Left renal cortex interstitium (tissue), 4 donors: ENCODE measurements at regions not wholly inside any gene's neighbourhood (a gene's known extent, or its start where the extent isn't known, plus 50 kb on each side); places are given as distances from the start of the nearest gene placed in this dataset.
"Not testable (repeated sequence)": the region's sequence is repeated elsewhere in the genome, so short reads cannot be mapped to it uniquely, and the experiment has no call there.

ENCODE experiments used
- DNase-seq, 4 donors: peaks; one replicate each; pipeline ENCODE4 v3.0.0-alpha.2; 2013; ENCODE audit warnings: low read depth in 4 of 4, low spot score in 2 of 4, missing footprints in 1 of 4

DNA sequence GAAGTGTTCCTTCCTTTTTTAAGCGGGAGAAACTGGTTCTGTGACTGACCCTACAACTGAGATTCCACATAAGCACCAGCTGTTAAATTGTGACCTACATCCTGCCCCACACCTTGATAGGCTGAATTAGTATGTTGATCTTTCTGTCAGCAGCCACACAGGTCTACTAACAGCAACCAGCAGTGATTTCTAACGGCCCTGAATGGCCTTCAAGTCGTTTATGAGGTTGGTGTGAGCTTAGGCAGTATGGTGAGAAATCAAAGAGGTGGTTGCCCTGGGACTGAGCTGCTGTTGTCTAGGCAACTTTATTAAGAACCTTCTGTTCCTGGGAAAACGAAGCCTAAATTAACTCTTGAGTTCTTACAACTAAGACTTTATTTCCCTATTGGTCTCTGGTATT lies 197.2 kb upstream of the FSHR start:
- no peak for DNase-seq

DNA sequence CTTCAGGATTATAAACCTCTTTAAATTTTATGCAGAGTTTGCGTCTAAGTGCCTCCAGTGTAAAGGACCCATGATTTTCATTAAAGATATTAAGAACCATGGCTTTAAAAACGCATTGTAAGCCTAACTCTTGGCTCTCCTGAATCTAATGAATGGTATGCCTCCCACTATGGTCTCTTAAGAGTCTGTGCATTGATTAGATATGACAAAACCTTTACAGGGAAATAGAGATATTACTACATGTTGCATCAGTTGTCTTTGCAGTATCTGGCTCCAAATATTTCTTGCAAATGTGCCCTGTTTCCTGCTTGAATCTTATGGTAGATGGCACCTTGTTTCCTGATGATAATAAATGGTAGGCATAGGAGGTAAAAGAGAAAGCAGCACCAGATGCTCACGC lies 189.3 kb upstream of the FSHR start:
- no peak for DNase-seq

DNA sequence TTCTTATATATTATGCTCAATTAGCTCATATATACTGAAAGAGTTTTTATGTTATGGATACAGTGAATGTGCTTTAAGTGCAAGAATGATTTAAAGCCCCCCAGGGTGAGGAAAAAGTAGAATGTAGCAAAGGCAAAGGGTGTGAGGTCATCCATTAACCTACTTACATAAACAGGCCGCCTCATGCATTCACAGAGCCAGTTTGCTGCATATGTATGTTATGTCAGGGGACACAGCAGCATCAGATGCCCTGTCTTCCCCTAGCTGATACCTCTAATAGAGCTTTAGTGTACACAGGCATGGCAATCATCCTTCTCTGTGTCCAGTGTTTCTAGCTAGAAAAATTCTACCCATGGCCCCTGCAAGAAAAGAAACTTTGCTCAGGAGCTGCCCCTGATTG lies 187.8 kb upstream of the FSHR start:
- no peak for DNase-seq

DNA sequence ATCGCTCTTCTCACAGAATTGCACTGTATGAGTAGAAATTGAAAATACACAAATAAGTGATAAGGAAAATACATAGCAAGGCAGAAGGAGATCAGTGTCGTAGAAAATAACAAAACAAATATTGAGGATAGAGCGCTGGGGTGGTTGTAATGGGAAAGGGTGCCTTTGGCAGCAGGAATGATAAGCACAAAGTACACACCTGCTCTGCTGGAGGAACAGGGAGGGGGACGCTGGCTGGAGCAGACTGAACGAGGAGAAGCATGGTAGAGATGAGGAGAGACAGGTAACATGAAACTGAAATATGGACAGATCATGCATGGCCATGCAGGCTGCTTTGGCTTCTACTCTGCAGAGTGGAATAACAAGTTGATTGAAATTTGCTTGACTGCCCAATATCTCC lies 181.2 kb upstream of the FSHR start:
- no peak for DNase-seq

DNA sequence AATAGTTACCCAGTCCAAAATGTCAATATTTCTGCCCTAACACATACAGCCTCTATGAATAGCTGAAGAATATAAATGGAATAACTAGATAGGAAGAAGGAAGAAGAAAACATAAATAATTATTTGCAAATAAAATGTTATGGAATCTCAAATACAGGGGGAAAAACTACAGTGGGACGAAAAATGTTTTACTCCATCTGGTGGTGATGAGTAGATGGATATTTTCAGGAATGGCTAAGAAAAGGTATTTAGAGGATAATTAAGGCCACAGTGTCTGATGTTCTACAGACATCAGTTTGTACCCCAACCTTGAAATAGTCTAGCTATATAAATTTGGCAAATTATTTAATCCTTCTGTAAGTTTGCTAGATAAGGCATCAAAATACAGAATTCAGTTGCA lies 178.1 kb upstream of the FSHR start:
- DNase-seq: no peak

DNA sequence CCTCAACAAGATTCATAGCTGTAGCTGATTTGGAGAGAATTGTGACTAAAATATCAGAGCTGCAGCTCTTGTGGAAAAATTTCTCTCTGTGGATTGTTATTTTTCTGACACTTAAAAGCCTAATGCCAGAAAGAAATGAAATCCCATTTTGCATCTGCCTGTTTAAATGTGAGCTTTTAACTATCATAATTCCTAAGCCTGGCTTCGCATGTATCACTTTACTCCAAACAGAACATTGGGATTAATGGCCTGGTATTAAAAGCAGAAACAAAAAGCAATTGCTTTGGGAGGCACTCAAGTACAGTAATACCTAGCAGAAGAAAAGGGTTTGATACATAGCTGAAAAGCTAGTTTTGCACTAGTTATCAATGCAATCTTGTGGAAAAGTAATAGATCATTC lies 164.2 kb upstream of the FSHR start:
- no peak for DNase-seq

DNA sequence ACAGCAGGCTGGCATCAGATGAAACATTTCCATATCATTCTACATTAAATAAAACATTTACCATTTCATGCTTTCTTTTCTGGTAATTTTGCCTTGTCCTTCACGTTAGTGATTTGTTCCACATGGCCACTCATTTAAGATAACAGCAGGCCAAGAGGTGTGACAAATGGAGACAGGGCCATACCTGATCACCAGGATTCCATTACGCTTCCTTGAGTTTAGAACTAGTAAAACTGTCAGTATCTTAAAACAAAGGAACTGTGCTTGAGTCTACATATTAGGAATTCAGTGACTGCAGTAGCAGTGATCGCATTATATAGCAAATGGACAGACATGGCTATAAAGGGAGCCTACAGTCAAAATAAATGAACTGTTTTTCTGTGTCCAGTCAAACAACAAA lies 155.1 kb upstream of the FSHR start:
- DNase-seq: peak in 3 of 4 donors; percentile 7 to 29 (median 20)

DNA sequence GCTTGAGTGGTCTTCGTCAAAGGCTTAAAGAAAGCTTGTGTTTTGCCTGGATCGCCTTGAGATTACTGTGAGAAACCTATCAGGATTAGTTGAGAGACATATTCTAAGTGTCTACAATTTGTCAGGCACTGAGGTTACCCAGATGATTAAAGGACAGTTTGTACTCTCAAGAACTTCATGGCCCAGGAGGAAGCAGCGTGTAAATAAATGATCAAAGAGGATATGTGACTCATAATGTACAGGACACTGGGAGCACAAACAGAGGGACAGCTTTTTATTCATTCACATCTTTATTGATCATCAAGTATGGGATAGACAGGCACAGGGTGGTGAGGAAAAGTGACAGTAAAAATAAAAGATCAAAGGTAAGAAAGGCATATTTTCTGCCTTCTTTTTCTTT lies 152.6 kb upstream of the FSHR start:
- DNase-seq: no peak

DNA sequence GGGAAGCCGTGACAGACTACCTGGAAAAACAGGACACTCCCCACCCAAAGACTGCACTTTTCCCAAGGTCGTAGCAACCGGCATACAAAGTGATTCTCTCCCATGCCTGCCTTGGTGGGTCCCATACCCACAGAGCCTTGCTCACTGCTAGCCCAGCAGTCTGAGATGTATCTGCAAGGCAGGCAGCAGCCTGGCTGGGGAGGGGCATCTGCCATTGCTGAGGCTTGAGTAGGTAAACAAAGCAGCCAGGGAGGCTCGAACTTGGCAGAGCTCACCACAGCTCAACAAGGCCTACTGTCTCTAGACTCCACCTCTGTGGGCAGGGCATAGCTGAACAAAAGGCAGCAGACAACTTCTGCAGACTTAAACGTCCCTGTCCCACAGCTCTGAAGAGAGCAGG lies 144.4 kb upstream of the FSHR start:
- not testable (repeated sequence) for DNase-seq

DNA sequence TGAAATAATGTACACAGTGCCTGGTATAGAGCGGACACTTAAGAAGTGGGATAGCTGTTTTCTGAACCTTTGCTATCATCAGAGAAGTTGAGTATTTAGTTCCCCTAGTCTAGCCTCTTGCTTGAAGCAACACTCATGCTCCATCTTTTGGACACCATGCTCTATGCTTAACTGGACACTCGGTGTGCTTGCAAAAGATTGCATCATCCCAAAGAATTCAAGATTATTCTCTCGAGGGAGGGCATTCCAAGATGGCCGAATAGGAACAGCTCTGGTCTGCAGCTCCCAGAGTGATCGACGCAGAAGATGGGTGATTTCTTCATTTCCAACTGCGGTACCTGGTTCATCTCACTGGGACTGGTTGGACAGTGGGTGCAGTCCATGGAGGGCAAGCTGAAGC lies 143.9 kb upstream of the FSHR start:
- no peak for DNase-seq

DNA sequence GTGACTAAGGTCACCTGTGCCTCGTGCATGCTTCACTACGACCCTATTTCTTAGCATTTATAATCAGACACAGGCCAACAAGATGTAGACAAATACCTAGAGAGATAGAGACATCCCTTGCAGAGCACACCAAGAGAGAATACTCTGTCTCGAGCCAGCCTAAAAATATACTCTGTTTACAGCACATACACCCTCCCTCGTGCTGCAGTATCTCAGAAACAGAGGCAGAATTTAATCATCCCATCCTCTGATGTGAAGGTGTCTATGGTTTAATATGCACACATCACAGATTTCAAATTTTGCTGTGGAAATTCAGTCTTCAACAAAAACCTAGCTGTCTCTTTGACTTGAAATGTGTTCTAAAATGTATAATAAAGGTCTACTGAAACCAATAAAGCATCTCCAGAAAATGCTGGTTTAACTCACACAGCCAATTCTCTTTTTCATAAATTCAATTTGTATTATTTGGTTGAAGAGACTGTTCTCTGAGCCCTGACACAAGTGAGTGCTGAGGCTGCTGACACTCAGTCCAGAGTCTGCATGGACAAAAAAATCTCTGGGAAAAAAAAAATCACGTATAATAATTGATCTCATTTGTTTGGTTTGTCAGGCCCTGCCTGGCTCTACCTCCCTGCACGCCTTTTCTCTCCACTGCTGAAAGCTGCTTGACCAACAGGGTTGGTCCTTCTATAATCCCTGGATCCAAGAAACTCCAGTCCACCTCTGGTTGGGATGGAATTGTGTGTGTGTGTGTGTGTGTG lies 142.0 kb upstream of the FSHR start:
- no peak for DNase-seq

DNA sequence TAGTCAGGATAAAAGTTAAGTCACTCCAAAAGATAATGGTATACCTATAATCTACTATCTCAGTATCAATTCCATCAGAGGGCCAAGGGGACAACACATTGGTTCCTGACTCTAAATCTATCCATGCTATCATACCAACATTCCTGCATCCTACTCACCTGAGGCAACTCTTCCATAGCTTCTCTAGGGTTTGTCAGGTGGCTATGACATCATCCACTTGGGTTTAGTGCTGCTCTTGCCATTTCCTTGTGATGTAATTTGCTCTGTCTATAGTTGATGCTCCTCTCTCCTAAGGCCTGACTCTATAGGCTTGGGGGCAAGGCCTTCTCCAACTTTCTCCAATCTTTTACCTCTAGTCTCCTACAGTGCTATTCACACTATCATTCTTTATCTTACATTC lies 139.9 kb upstream of the FSHR start:
- no peak for DNase-seq

DNA sequence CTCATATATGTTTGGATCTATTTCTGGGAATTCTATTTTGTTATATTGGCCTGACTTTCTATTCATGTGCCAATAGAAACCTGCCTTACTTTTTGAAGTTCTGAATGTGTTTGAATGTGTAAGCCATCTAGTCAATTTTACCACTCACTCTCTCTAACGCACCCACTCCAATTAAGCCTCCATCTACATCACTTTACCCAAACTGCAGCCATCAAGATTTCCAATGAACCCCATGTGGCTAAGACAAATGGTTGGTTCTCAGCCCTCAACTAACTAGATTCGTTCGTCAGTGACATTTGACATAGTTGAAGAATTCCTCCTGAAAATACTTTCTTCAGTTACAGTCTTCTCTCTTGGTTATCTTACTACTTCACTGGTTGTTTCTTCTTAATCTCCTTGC lies 137.3 kb upstream of the FSHR start:
- DNase-seq: no peak

DNA sequence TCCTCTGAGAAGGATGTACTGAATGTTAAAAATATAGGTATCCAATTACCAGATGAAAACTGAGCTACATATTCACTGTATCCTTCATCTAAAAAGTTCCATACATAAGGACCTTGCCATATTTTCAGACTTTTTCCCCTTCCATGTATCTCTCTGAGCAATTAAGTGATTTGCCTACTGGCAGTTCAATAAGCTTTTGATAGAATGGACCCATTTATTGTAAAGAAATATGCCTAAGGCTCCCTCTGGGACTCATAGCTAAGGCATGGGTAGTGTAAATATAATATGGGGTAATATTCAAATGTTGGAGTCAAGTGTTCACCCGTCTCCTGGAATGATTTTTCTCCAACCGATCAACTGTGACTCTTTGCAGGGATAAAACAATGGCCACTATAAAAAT lies 135.4 kb upstream of the FSHR start:
- no peak for DNase-seq

DNA sequence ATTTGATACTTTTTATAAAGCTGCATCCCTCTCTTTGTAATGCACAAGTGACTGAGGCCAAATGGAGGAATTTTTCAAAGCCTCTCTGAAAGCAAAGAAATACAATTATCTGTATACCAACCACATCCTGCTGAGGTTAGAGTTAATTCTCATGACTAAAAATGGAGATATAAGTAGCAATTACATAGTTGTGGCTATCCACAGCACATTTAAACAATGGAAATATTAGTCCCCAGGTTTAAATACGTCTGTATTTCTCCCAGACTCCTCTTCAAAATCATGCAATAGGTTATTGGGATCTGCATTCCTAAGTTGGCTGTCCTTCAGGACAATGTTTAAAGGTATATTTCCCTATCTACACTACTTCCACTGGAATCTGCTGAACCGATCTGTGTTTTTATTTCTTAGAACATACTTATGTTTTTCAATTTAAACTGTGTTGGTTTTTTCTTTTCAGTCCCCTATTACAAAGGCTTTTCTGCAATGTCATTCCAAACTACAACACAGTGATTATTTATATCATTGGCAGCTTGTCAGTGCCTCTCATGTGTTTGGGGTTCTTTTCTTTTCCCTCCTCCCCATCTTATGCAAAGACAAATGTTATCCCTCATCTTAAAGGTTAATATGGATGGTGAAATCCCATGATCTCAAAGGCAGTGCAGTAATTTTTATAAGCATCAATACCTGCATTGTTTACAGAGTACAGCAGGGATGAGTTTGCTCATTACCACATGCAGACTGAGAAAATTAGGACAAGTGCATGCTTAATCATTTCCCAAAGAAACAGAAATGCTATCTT lies 134.8 kb upstream of the FSHR start:
- no peak for DNase-seq

DNA sequence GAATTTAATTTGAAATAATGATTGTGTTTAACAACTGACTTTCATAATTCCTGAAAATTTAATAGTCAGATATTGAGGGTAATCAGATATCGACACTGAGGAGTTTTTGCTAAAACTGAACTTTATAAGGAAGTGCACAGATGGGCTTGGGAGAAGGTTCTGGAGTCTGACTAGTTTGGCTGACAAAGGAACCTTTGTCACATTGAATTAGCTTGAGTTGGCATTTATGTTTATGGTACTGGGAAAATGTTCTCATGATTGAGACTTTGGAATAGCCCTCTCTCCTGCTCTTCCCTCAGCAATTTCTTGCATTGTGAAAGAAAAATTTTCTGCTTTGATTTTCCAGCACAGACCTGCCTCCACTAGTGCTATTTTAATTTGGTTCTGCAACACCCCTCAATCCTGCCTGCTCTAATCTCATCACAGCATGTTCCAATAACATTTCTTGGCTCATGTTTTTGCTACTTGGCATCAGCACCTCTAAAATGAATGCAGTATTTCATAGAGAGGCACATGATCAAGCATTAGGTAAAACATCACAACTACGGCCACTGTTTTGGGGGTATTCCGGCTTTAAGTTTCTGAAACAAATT lies 133.9 kb upstream of the FSHR start:
- DNase-seq: no peak

DNA sequence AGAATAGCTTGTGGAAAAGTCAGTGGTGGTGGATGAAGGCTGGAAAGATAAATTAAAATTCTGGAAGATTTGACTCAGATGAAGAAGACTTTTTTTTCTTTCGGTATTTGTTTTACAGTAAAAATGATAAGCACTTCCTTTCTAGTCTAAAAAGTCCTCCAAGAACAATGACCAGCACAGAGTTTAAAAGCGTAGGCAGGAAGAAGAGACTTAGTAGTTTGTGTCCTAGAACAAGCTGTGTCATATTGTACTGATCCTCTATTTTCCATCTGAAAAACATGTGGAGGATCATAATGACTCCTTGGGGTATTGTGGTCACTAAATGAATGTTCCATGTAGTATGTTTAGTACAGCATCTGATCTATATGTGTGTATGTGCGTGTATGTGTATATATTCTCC lies 132.4 kb upstream of the FSHR start:
- no peak for DNase-seq

DNA sequence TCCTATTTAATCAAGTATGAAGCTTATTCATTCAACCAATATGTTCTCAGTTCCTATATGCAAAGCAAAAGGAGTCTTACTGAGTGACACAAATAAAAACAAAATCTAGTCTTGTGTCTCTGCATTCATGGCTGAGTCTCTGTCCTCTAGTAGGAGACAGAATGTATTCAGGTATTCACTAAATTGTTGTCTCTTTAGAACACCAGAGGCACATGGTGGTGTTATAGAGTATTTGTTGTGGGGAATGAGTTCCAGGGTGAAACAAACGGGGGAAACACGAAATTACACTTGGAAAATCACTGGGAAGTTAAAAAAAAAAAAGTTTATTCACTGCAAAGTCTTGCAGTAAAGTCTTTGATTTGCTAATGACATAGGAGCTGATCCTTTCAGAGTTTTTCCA lies 131.7 kb upstream of the FSHR start:
- DNase-seq: no peak

DNA sequence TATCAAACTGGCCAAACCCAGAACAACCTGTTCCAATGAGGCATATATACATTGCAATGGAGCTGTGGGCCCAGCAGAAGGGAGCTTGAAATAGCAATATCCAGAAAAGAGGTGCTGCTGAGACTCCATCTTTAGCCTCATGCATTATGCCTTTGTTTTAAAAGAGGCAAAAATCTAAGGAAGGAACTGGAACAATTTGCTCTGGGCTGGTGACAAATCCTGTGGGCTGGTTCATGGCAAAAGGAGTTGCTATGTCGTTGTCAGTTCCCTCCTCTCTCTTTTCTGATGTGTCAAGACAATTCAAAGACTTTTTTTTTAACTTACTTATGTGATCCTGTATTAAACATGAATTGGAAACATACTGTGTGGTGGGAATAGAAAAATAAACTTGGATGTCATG lies 124.2 kb upstream of the FSHR start:
- no peak for DNase-seq

DNA sequence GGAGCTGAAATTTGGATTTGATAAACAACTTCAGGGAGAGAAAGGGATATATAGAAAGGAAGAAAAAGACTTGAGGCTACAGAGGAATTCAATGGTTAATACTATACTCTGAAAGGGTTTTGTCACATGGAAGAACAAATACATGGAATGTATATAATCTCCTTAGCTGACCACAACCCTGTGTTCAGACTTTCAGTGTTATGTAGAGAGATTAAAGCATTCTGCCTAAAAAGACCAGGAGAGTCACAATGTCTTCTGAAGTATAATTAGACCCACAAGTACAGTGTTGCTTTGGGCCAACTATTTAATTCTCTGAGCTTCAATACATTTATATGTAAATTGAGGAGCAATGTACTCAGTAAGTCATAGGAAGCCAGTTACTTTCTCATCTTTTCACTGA lies 123.8 kb upstream of the FSHR start:
- DNase-seq: no peak

DNA sequence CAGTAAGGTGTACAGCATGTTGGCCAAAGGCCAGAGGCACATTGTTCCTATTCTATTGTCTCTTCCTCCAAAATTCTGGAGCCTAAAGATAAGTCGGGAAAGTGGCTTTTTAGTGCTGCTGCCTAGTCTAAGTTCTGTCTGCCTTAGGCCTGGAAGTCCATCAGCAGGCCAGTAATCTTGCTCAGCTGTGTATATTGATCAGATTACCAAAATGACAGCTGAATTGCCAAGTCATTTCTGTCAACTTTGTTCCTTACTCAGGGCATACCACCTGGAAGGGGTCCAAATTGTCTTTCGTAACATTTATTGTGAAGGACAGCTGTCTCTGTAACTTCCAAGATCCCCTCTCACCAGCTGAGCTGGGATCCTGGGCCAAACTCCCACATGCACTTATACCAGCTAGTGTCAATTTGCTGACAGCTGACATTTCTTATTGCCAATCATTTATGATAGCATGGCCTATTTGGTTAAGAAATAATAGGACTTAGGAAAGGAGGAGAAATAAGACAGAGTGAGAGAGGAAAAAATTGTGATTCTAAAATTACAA lies 116.8 kb upstream of the FSHR start:
- no peak for DNase-seq

DNA sequence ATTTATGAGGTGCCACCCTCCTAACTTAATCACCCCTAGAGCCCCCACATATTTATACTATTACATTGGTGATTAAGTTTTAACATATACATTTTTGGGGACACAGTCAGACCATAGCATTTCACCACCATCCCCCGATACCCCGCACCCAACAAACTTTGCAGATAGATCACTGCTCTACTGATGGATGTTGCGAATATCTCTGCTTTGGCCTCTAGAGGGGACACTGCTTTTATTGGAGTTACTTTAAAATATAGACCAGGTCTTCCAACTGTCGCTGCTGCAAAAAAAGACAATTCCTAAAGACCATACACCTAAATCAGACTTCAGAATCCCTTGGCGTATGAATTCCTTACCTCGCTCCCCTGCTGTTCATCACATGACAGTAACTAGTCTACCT lies 115.8 kb upstream of the FSHR start:
- DNase-seq: no peak
